ENCODE measurements at regions not wholly inside any gene's neighbourhood (a gene's known extent, or its start where the extent isn't known, plus 50 kb on each side); places are given as distances from the start of the nearest gene placed in this dataset.

DNA sequence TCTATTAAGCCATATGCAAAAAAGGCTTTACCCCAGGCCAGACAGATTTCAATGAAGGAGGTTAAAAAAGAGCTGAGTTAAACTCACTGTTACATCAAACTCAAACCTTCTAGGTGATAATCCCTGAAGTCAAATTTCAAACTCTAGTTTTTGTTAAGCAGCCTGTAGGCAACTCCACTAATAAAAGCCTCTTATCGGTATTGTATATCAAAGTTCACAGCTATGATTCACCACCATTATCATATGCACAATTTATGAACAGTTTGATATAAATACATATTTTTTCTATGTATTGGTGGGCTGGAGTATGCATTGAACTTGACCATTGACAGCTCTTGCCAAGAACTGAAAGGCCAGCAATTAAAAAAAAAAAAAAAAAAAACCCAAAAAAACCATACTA is 308.2 kb downstream of the BTBD3 start:
- Histone ChIP-seq H3K79me2 (ENCODE audit: insufficient read depth, low read depth) (no peaks in the 10 kb centered on the region), H3K4me3 (IDR thresholded peaks at IDR 0.05; ENCODE audit: insufficient read depth, low read depth, low read length) (no peak overlapping the region), H3K27me3 (ENCODE audit: insufficient read depth, low read depth) (no peaks in the 10 kb centered on the region), H3K9ac (no peak overlapping the region), H3K4me1 (ENCODE audit: low read depth, poor library complexity, severe bottlenecking) (no peaks in the 10 kb centered on the region), H3K4me2 (no peak overlapping the region), H3K36me3 (ENCODE audit: insufficient read depth) (no peaks in the 10 kb centered on the region), H4K20me1 (ENCODE audit: insufficient read depth) (no peaks in the 10 kb centered on the region), H3K27ac (no peak overlapping the region), H2AFZ (ENCODE audit: low read depth) (no peak overlapping the region)
- no peak for TF ChIP-seq CTCF (conservative IDR thresholded peaks at IDR 0.05; ENCODE audit: low read depth, low read length)

DNA sequence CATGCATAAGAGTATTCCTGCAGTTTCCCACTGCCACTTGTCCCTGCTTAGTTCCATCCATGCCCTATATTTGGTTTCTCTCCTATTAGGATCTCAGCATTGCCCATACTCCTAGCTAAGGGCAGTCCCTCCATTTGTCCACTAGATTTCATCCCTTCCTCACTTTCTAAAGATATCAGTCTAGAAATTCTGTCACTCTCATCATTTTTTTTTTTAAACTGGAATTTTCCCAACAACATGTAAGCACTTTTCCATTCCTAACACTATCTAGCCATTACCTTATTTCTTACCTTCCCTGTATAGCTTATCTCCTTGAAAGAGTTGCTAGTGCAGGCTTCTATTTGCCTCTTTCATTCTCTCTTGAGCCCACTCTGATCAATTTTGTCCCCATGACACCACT is 312.2 kb downstream of the BTBD3 start:
- Histone ChIP-seq H3K79me2 (ENCODE audit: insufficient read depth, low read depth) (no peaks in the 10 kb centered on the region), H4K20me1 (ENCODE audit: insufficient read depth) (no peaks in the 10 kb centered on the region), H3K9ac (no peak overlapping the region), H3K4me3 (IDR thresholded peaks at IDR 0.05; ENCODE audit: insufficient read depth, low read depth, low read length) (no peak overlapping the region), H3K4me2 (no peak overlapping the region), H2AFZ (ENCODE audit: low read depth) (no peak overlapping the region), H3K27me3 (ENCODE audit: insufficient read depth, low read depth) (no peaks in the 10 kb centered on the region), H3K4me1 (ENCODE audit: low read depth, poor library complexity, severe bottlenecking) (no peaks in the 10 kb centered on the region), H3K36me3 (ENCODE audit: insufficient read depth) (no peaks in the 10 kb centered on the region), H3K27ac (no peak overlapping the region)
- TF ChIP-seq CTCF (conservative IDR thresholded peaks at IDR 0.05; ENCODE audit: low read depth, low read length): no peak

DNA sequence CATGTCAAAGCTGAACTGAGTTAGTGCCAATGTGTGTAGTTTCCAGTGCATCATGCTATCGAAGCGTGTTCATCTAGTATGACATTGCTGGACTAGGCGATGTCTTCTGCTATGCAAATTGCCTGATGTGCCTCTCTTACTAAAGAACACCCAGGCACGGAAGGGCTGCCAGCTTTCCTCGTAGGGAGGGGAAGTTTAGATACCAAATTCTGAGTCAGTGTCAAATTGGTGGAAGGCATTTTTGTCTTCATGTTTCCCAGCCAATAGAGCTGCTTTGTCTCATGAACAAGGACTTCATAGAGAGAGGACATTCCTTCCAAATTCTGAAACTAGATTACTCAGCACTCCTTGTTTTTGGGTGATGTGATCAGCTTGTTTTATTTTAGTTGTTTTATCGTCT is 320.1 kb downstream of the BTBD3 start:
- no peaks in the 10 kb centered on the region for H3K4me1 ChIP-seq (ENCODE audit: low read depth, poor library complexity, severe bottlenecking)
- H3K79me2 ChIP-seq (ENCODE audit: insufficient read depth, low read depth): no peaks in the 10 kb centered on the region
- no peak for TF ChIP-seq CTCF (conservative IDR thresholded peaks at IDR 0.05; ENCODE audit: low read depth, low read length)
- H4K20me1 ChIP-seq (ENCODE audit: insufficient read depth): no peaks in the 10 kb centered on the region
- H3K36me3 ChIP-seq (ENCODE audit: insufficient read depth): no peaks in the 10 kb centered on the region
- no peak overlapping the region for H3K4me3 ChIP-seq (IDR thresholded peaks at IDR 0.05; ENCODE audit: insufficient read depth, low read depth, low read length)
- no peak overlapping the region for H3K4me2 ChIP-seq
- no peaks in the 10 kb centered on the region for H3K27me3 ChIP-seq (ENCODE audit: insufficient read depth, low read depth)
- H3K9ac ChIP-seq: no peak overlapping the region
- no peak overlapping the region for H3K27ac ChIP-seq
- no peak overlapping the region for H2AFZ ChIP-seq (ENCODE audit: low read depth)

- no peak for TF ChIP-seq CTCF (conservative IDR thresholded peaks at IDR 0.05; ENCODE audit: low read depth, low read length)
These were observed 323.4 kb downstream of the BTBD3 start for GRCh38 chr20:12241065-12241464.

DNA sequence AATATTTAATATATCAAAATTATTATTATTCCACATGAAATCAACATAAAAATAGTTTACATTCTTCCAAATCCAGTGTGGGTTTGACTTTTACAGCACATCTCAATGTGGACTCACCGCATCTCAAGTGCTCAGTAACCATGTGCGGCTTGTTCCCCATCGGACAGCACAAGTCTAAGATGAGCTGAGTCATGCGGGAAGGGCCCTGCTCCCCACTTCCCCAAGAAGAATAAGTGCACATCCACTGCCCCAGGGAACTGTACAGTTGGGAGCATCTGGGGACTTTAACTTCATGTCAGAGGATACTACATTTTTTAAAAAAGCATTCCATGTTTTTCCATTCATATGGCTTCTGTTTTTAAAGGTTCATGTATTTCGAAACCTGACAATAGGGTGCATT is 325.6 kb downstream of the BTBD3 start:
- no peak overlapping the region for H3K27ac ChIP-seq
- no peak overlapping the region for H2AFZ ChIP-seq (ENCODE audit: low read depth)
- H3K4me3 ChIP-seq (IDR thresholded peaks at IDR 0.05; ENCODE audit: insufficient read depth, low read depth, low read length): no peak overlapping the region
- H3K27me3 ChIP-seq (ENCODE audit: insufficient read depth, low read depth): no peaks in the 10 kb centered on the region
- H4K20me1 ChIP-seq (ENCODE audit: insufficient read depth): no peaks in the 10 kb centered on the region
- H3K36me3 ChIP-seq (ENCODE audit: insufficient read depth): no peaks in the 10 kb centered on the region
- H3K4me2 ChIP-seq: no peak overlapping the region
- H3K9ac ChIP-seq: no peak overlapping the region
- H3K79me2 ChIP-seq (ENCODE audit: insufficient read depth, low read depth): no peaks in the 10 kb centered on the region
- no peaks in the 10 kb centered on the region for H3K4me1 ChIP-seq (ENCODE audit: low read depth, poor library complexity, severe bottlenecking)
- TF ChIP-seq CTCF (conservative IDR thresholded peaks at IDR 0.05; ENCODE audit: low read depth, low read length): no peak

More at GRCh38 chr20:12241065-12241464, 323.4 kb downstream of the BTBD3 start:
- no peaks in the 10 kb centered on the region for H3K79me2 ChIP-seq (ENCODE audit: insufficient read depth, low read depth)
- H3K36me3 ChIP-seq (ENCODE audit: insufficient read depth): no peaks in the 10 kb centered on the region
- no peaks in the 10 kb centered on the region for H3K4me1 ChIP-seq (ENCODE audit: low read depth, poor library complexity, severe bottlenecking)
- H4K20me1 ChIP-seq (ENCODE audit: insufficient read depth): no peaks in the 10 kb centered on the region
- H3K27me3 ChIP-seq (ENCODE audit: insufficient read depth, low read depth): no peaks in the 10 kb centered on the region
- no peak overlapping the region for H3K27ac ChIP-seq
- no peak overlapping the region for H2AFZ ChIP-seq (ENCODE audit: low read depth)
- no peak overlapping the region for H3K4me2 ChIP-seq
- H3K9ac ChIP-seq: no peak overlapping the region
- no peak overlapping the region for H3K4me3 ChIP-seq (IDR thresholded peaks at IDR 0.05; ENCODE audit: insufficient read depth, low read depth, low read length)

Data from KMS-11 (cell line).